ENCODE measurements at regions not wholly inside any gene's neighbourhood (a gene's known extent, or its start where the extent isn't known, plus 50 kb on each side); places are given as distances from the start of the nearest gene placed in this dataset.

- ChIA-PET POLR2A (no interaction called here), CTCF (interaction anchor here (1.0 kb wide), 1 partner anchor 27 kb away, joined by 3 read pairs; no protein-coding TSS in a partner anchor)
- Histone ChIP-seq H3K9ac (replicated peaks; ENCODE audit: extremely low read depth, insufficient read depth, low read length) (no peak overlapping the region), H3K9me3 (replicated peaks; ENCODE audit: control insufficient read depth, insufficient read depth, low read length) (no peaks in the 10 kb centered on the region), H4K20me1 (replicated peaks; ENCODE audit: control insufficient read depth, extremely low read depth, insufficient read depth, low read length) (no peaks in the 10 kb centered on the region), H3K4me3 (replicated peaks in 1 of 3; ENCODE audit: insufficient read depth in 1 of 3, low read depth in 1 of 3, low read length in 3 of 3) (no peak overlapping the region), H2AFZ (ENCODE audit: low read depth, low read length) (no peak overlapping the region), H3K79me2 (ENCODE audit: control insufficient read depth, insufficient read depth, low read length) (no peaks in the 10 kb centered on the region), H3K4me2 (ENCODE audit: insufficient read depth, low read length) (no peak overlapping the region), H3K27ac (ENCODE audit: insufficient read depth, low read depth, low read length) (no peak overlapping the region), H3K9me1 (replicated peaks; ENCODE audit: control insufficient read depth, extremely low read depth, insufficient read depth, low read length) (no peaks in the 10 kb centered on the region), H3K27me3 (ENCODE audit: control insufficient read depth in 2 of 2, insufficient read depth in 2 of 2, low read length in 2 of 2) (no peaks in the 10 kb centered on the region), H3K36me3 (ENCODE audit: control insufficient read depth in 2 of 2, extremely low read depth in 1 of 2, insufficient read depth in 2 of 2, low read length in 2 of 2) (no peaks in the 10 kb centered on the region), H3K4me1 (ENCODE audit: control insufficient read depth, extremely low read depth, insufficient read depth, low read length) (no peaks in the 10 kb centered on the region)
- intact Hi-C loops (cut with micrococcal nuclease): no loop called here
- DNase-seq (ENCODE audit: low read depth, low spot score) (no peak), FAIRE-seq (no peak)
- TF ChIP-seq GATA2 (IDR thresholded peaks at IDR 0.05; ENCODE audit: insufficient read depth, insufficient read length, low read depth, low read length) (no peak), EZH2 (IDR thresholded peaks at IDR 0.05; ENCODE audit: borderline replicate concordance, low read depth, low read length, severe bottlenecking) (no peak), POLR2A (IDR thresholded peaks at IDR 0.05; ENCODE audit: low read depth, low read length) (no peak), POLR2AphosphoS5 (IDR thresholded peaks at IDR 0.05; ENCODE audit: insufficient read depth, low read depth, low read length) (no peak), CTCF (IDR thresholded peaks at IDR 0.05; ENCODE audit: extremely low read depth in 1 of 2, insufficient read depth in 1 of 2, low read depth in 1 of 2, low read length in 2 of 2) (no peak), FOS (IDR thresholded peaks at IDR 0.05; ENCODE audit: borderline replicate concordance, insufficient read depth, low read length) (no peak), JUN (IDR thresholded peaks at IDR 0.05; ENCODE audit: borderline replicate concordance, insufficient read depth, insufficient read length, low read depth) (no peak), MAX (IDR thresholded peaks at IDR 0.05; ENCODE audit: insufficient read depth, insufficient read length) (no peak), MYC (IDR thresholded peaks at IDR 0.05; ENCODE audit: low read depth, low read length) (no peak)
- dilution Hi-C loops (cut with MboI; ENCODE audit: extremely low pct_ligation_motif_present, low sequenced_read_pairs): no loop called here
- no TSS peak for BruUV-seq (replicated peaks)
These were observed 110.2 kb upstream of the RREB1 start for GRCh38 chr6:6997263-6998193.
